ENCODE measurements at regions not wholly inside any gene's neighbourhood (a gene's known extent, or its start where the extent isn't known, plus 50 kb on each side); places are given as distances from the start of the nearest gene placed in this dataset.

- Histone ChIP-seq H3K4me3 (ENCODE audit: low read length, poor library complexity, severe bottlenecking) (no peak overlapping the region), H3K9me2 (replicated peaks; ENCODE audit: low read depth, low read length) (no peaks in the 10 kb centered on the region), H4K20me1 (ENCODE audit: insufficient read depth, low read length, poor library complexity, severe bottlenecking) (no peaks in the 10 kb centered on the region), H3K9me3 (ENCODE audit: insufficient read depth, low read depth, low read length) (no peaks in the 10 kb centered on the region), H3K4me1 (ENCODE audit: insufficient read depth, low read length, poor library complexity, severe bottlenecking) (peaks cover 23% of the 10 kb centered on the region), H3F3A (ENCODE audit: low read depth) (no peaks in the 10 kb centered on the region), H3K36me3 (ENCODE audit: insufficient read depth, low read length) (no peaks in the 10 kb centered on the region), H3K4me2 (ENCODE audit: low read depth, low read length, poor library complexity, severe bottlenecking) (no peak overlapping the region), H3K9ac (ENCODE audit: low read depth, low read length, poor library complexity, severe bottlenecking) (no peak overlapping the region), H2AFZ (ENCODE audit: low read length) (no peak overlapping the region), H3K27me3 (ENCODE audit: insufficient read depth, low read length, poor library complexity, severe bottlenecking) (no peaks in the 10 kb centered on the region), H3K79me2 (ENCODE audit: insufficient read depth, low read length) (no peaks in the 10 kb centered on the region)
- TF ChIP-seq CTCF (conservative IDR thresholded peaks at IDR 0.05; ENCODE audit: low read length) (no peak), EZH2phosphoT487 (IDR thresholded peaks at IDR 0.05; ENCODE audit: borderline replicate concordance) (no peak)
Measured at GRCh38 chr3:30343861-30344260, 262.5 kb upstream of the TGFBR2 start.

GRCh38 chr3:30344288-30344687 is 262.1 kb upstream of the TGFBR2 start:
- Histone ChIP-seq H2AFZ (ENCODE audit: low read length) (no peak overlapping the region), H3K9ac (ENCODE audit: low read depth, low read length, poor library complexity, severe bottlenecking) (no peak overlapping the region), H3K4me1 (ENCODE audit: insufficient read depth, low read length, poor library complexity, severe bottlenecking) (peaks cover 25% of the 10 kb centered on the region), H3K4me3 (ENCODE audit: low read length, poor library complexity, severe bottlenecking) (no peak overlapping the region), H3K4me2 (ENCODE audit: low read depth, low read length, poor library complexity, severe bottlenecking) (no peak overlapping the region), H3K9me2 (replicated peaks; ENCODE audit: low read depth, low read length) (no peaks in the 10 kb centered on the region), H4K20me1 (ENCODE audit: insufficient read depth, low read length, poor library complexity, severe bottlenecking) (no peaks in the 10 kb centered on the region), H3F3A (ENCODE audit: low read depth) (no peaks in the 10 kb centered on the region), H3K9me3 (ENCODE audit: insufficient read depth, low read depth, low read length) (no peaks in the 10 kb centered on the region), H3K27me3 (ENCODE audit: insufficient read depth, low read length, poor library complexity, severe bottlenecking) (no peaks in the 10 kb centered on the region), H3K36me3 (ENCODE audit: insufficient read depth, low read length) (no peaks in the 10 kb centered on the region), H3K79me2 (ENCODE audit: insufficient read depth, low read length) (no peaks in the 10 kb centered on the region)
- no peak for TF ChIP-seq CTCF (conservative IDR thresholded peaks at IDR 0.05; ENCODE audit: low read length)
- no peak for TF ChIP-seq EZH2phosphoT487 (IDR thresholded peaks at IDR 0.05; ENCODE audit: borderline replicate concordance)

- H3K79me2 ChIP-seq (ENCODE audit: insufficient read depth, low read length): no peaks in the 10 kb centered on the region
- peak overlapping the region; percentile 33 for H3K4me2 ChIP-seq (ENCODE audit: low read depth, low read length, poor library complexity, severe bottlenecking)
- peaks cover 39% of the 10 kb centered on the region for H3K4me1 ChIP-seq (ENCODE audit: insufficient read depth, low read length, poor library complexity, severe bottlenecking)
- no peaks in the 10 kb centered on the region for H3K27me3 ChIP-seq (ENCODE audit: insufficient read depth, low read length, poor library complexity, severe bottlenecking)
- H3K4me3 ChIP-seq (ENCODE audit: low read length, poor library complexity, severe bottlenecking): no peak overlapping the region
- H3K9me3 ChIP-seq (ENCODE audit: insufficient read depth, low read depth, low read length): no peaks in the 10 kb centered on the region
- H3K9me2 ChIP-seq (replicated peaks; ENCODE audit: low read depth, low read length): no peaks in the 10 kb centered on the region
- H3F3A ChIP-seq (ENCODE audit: low read depth): no peaks in the 10 kb centered on the region
- H4K20me1 ChIP-seq (ENCODE audit: insufficient read depth, low read length, poor library complexity, severe bottlenecking): no peaks in the 10 kb centered on the region
- H2AFZ ChIP-seq (ENCODE audit: low read length): no peak overlapping the region
- H3K9ac ChIP-seq (ENCODE audit: low read depth, low read length, poor library complexity, severe bottlenecking): no peak overlapping the region
- no peak for TF ChIP-seq EZH2phosphoT487 (IDR thresholded peaks at IDR 0.05; ENCODE audit: borderline replicate concordance)
- no peak for TF ChIP-seq CTCF (conservative IDR thresholded peaks at IDR 0.05; ENCODE audit: low read length)
- no peaks in the 10 kb centered on the region for H3K36me3 ChIP-seq (ENCODE audit: insufficient read depth, low read length)
Measured at GRCh38 chr3:30346933-30347320, 259.5 kb upstream of the TGFBR2 start.
